GM19372 (cell line): ENCODE measurements at regions not wholly inside any gene's neighbourhood (a gene's known extent, or its start where the extent isn't known, plus 50 kb on each side); places are given as distances from the start of the nearest gene placed in this dataset.

Experiments used
- ATAC-seq: cut with Tn5 transposase; IDR thresholded peaks from one replicate; pipeline ENCODE4 v1.9.1; 2021; ENCODE audit warnings: mild to moderate bottlenecking, low read depth, moderate library complexity; ENCODE audit not compliant: unreplicated experiment

- ATAC-seq, result no peak
Measured at GRCh38 chr3:40593351-40593750, 68.6 kb downstream of the ZNF621 start.

GRCh38 chr3:40597441-40597840 is 72.7 kb downstream of the ZNF621 start:
- no peak for ATAC-seq

- no peak for ATAC-seq
Measured at GRCh38 chr3:40598338-40598737, 73.6 kb downstream of the ZNF621 start.

- no peak for ATAC-seq
Measured at GRCh38 chr3:40598962-40599361, 74.2 kb downstream of the ZNF621 start.

GRCh38 chr3:40602778-40603385 is 78.1 kb downstream of the ZNF621 start:
- ATAC-seq, result no peak

GRCh38 chr3:40605960-40606359 is 81.2 kb downstream of the ZNF621 start:
- no peak for ATAC-seq

GRCh38 chr3:40608091-40608490 is 83.3 kb downstream of the ZNF621 start:
- no peak for ATAC-seq

GRCh38 chr3:40613306-40613705 is 88.5 kb downstream of the ZNF621 start:
- ATAC-seq, result no peak

- ATAC-seq, result no peak
Measured at GRCh38 chr3:40615110-40615915, 90.6 kb downstream of the ZNF621 start.

- no peak for ATAC-seq
Measured at GRCh38 chr3:40615918-40616819, 91.4 kb downstream of the ZNF621 start.

- no peak for ATAC-seq
Measured at GRCh38 chr3:40617084-40617483, 92.3 kb downstream of the ZNF621 start.

GRCh38 chr3:40618158-40618557 is 93.4 kb downstream of the ZNF621 start:
- ATAC-seq, result no peak

GRCh38 chr3:40620151-40620550 is 95.4 kb downstream of the ZNF621 start:
- no peak for ATAC-seq

GRCh38 chr3:40621252-40621651 is 96.5 kb downstream of the ZNF621 start:
- ATAC-seq, result no peak

GRCh38 chr3:40623567-40623966 is 98.8 kb downstream of the ZNF621 start:
- peak; percentile 76 for ATAC-seq

- no peak for ATAC-seq
Measured at GRCh38 chr3:40624189-40624769, 99.5 kb downstream of the ZNF621 start.

GRCh38 chr3:40627095-40627494 is 102.3 kb downstream of the ZNF621 start:
- no peak for ATAC-seq

- ATAC-seq, result no peak
Measured at GRCh38 chr3:40628984-40629383, 104.2 kb downstream of the ZNF621 start.

- ATAC-seq, result no peak
Measured at GRCh38 chr3:40631341-40631995, 106.7 kb downstream of the ZNF621 start.

GRCh38 chr3:40637906-40638305 is 113.1 kb downstream of the ZNF621 start:
- ATAC-seq, result no peak
